SK-N-SH (cell line): ENCODE measurements at regions not wholly inside any gene's neighbourhood (a gene's known extent, or its start where the extent isn't known, plus 50 kb on each side); places are given as distances from the start of the nearest gene placed in this dataset.

Experiments used
- CTCF ChIA-PET: fragments of 300-600, 350-600 bp; formaldehyde crosslinking; extraction: SDS; loops from one replicate; lab custom pipeline; 2021; lab: Yijun Ruan, JAX
- POLR2A ChIA-PET: fragments of 350-600 bp; sonication (Branson Sonifier 250); formaldehyde crosslinking; extraction: SDS; loops from one replicate; lab custom pipeline; 2020; ENCODE audit warnings: antibody characterized with exemption, inconsistent platforms; lab: Yijun Ruan, JAX
- DNase-seq: peaks from one replicate; pipeline ENCODE4 v3.0.0; 2012
- H2AFZ ChIP-seq: fragments of 200-600 bp; sonication (generic); 2 replicates; pipeline ENCODE4 v1.8.1; 2016; ENCODE audit warnings: antibody characterized with exemption, mild to moderate bottlenecking, low read depth
- H3F3A ChIP-seq: fragments of 200-600 bp; sonication (generic); replicated peaks from 2 replicates; pipeline ENCODE3; 2016; ENCODE audit warnings: antibody characterized with exemption, mild to moderate bottlenecking; ENCODE audit not compliant: insufficient read depth
- H3K27ac ChIP-seq, 2 experiments: fragments of 200-500 bp in 1 of 2; fragments of 200-600 bp in 1 of 2; sonication (Bioruptor generic) in 1 of 2; sonication (generic), shearing (Covaris generic) in 1 of 2; 2 replicates each; pipeline versions ENCODE4 v1.5.1 to v1.6.1; 2014 to 2016; ENCODE audit warnings: low read depth in 2 of 2, inconsistent platforms in 1 of 2, low read length in 1 of 2, mild to moderate bottlenecking in 1 of 2, mixed read lengths in 1 of 2
- H3K27me3 ChIP-seq: fragments of 200-600 bp; sonication (generic), shearing (Covaris generic); 2 replicates; pipeline ENCODE4 v1.6.1; 2016; ENCODE audit warnings: mixed run types; ENCODE audit not compliant: insufficient read depth
- H3K36me3 ChIP-seq, 2 experiments: fragments of 200-500 bp in 1 of 2; fragments of 200-600 bp in 1 of 2; sonication (Bioruptor generic) in 1 of 2; sonication (generic) in 1 of 2; replicated peaks in 1 of 2; 2 replicates each; pipeline versions ENCODE3 to v1.5.1; 2014 to 2016; ENCODE audit warnings: low read length in 1 of 2, mild to moderate bottlenecking in 1 of 2; ENCODE audit not compliant: insufficient read depth in 2 of 2, control insufficient read depth in 1 of 2
- H3K4me1 ChIP-seq, 2 experiments: fragments of 200-500 bp in 1 of 2; fragments of 200-600 bp in 1 of 2; sonication (Bioruptor generic) in 1 of 2; sonication (generic), shearing (Covaris generic) in 1 of 2; 2 replicates each; pipeline versions ENCODE4 v1.5.1 to v1.6.1; 2014 to 2016; ENCODE audit warnings: low read depth in 1 of 2, low read length in 1 of 2, mixed run types in 1 of 2; ENCODE audit not compliant: insufficient read depth in 2 of 2, control insufficient read depth in 1 of 2
- H3K4me2 ChIP-seq: fragments of 200-600 bp; sonication (generic), shearing (Covaris generic); 2 replicates; pipeline ENCODE4 v1.6.1; 2017; ENCODE audit warnings: mixed run types
- H3K4me3 ChIP-seq, 2 experiments: fragments of 200-500 bp in 1 of 2; fragments of 200-600 bp in 1 of 2; sonication (Bioruptor generic) in 1 of 2; sonication (generic), shearing (Covaris generic) in 1 of 2; 2 replicates each; pipeline versions ENCODE4 v1.5.1 to v1.8.1; 2014 to 2016; ENCODE audit warnings: low read depth in 2 of 2, inconsistent platforms in 1 of 2, low read length in 1 of 2, mild to moderate bottlenecking in 1 of 2, mixed read lengths in 1 of 2, moderate library complexity in 1 of 2
- H3K79me2 ChIP-seq: fragments of 200-600 bp; sonication (generic); 2 replicates; pipeline ENCODE4 v1.8.1; 2017; ENCODE audit warnings: mild to moderate bottlenecking; ENCODE audit not compliant: insufficient read depth
- H3K9ac ChIP-seq: fragments of 200-600 bp; sonication (generic); 2 replicates; pipeline ENCODE4 v1.6.1; 2017; ENCODE audit warnings: mixed run types
- H3K9me2 ChIP-seq: fragments of 200-600 bp; sonication (generic); 2 replicates; pipeline ENCODE4 v1.6.1; 2017; ENCODE audit warnings: mixed run types
- H3K9me3 ChIP-seq: fragments of 200-600 bp; sonication (generic); 2 replicates; pipeline ENCODE4 v1.6.1; 2017; ENCODE audit warnings: mixed run types, mild to moderate bottlenecking, moderate library complexity
- H4K20me1 ChIP-seq: fragments of 200-600 bp; sonication (generic); 2 replicates; pipeline ENCODE4 v1.6.1; 2017; ENCODE audit warnings: mild to moderate bottlenecking, mixed run types; ENCODE audit not compliant: insufficient read depth
- ELF1 ChIP-seq: IDR thresholded peaks from 2 replicates; pipeline ENCODE4 v1.4.0; 2012
- EP300 ChIP-seq, 2 experiments: IDR thresholded peaks; 2 replicates each; pipeline versions ENCODE4 v1.4.0 to v1.6.1; 2012; ENCODE audit warnings: borderline replicate concordance in 1 of 2, low read depth in 1 of 2, low read length in 1 of 2
- EZH2phosphoT487 ChIP-seq: fragments of 200-600 bp; sonication (generic); IDR thresholded peaks from 2 replicates; pipeline ENCODE4 v1.6.1; 2017; ENCODE audit warnings: low read depth, mixed run types, mild to moderate bottlenecking, antibody characterized with exemption, moderate library complexity, borderline replicate concordance
- FOXJ3 ChIP-seq: sonication (generic); formaldehyde crosslinking; IDR thresholded peaks from 2 replicates; pipeline ENCODE4 v1.5.1; 2020; ENCODE audit warnings: mild to moderate bottlenecking, missing genetic modification reagents
- GABPA ChIP-seq: IDR thresholded peaks from 2 replicates; pipeline ENCODE4 v1.4.0; 2012; ENCODE audit warnings: low read depth, mild to moderate bottlenecking
- IRF3 ChIP-seq: fragments of 150-350 bp; IDR thresholded peaks from 2 replicates; pipeline ENCODE4 v1.6.1; 2016; ENCODE audit warnings: mild to moderate bottlenecking, low read depth, low read length
- MEF2A ChIP-seq: IDR thresholded peaks from 2 replicates; pipeline ENCODE4 v1.4.0; 2012; ENCODE audit warnings: low read depth, borderline replicate concordance
- NFIC ChIP-seq: IDR thresholded peaks from 2 replicates; pipeline ENCODE4 v1.4.0; 2012; ENCODE audit warnings: borderline replicate concordance
- NRF1 ChIP-seq: IDR thresholded peaks from 2 replicates; pipeline ENCODE4 v1.6.1; 2012; ENCODE audit warnings: low read depth, mild to moderate bottlenecking, low read length
- RAD21 ChIP-seq: IDR thresholded peaks from 2 replicates; pipeline ENCODE4 v1.6.1; 2012; ENCODE audit warnings: mild to moderate bottlenecking, low read length
- RCOR1 ChIP-seq: fragments of 150-350 bp; IDR thresholded peaks from 2 replicates; pipeline ENCODE4 v1.6.1; 2017; ENCODE audit warnings: antibody characterized with exemption, low read length
- RXRA ChIP-seq: IDR thresholded peaks from 2 replicates; pipeline ENCODE4 v1.4.0; 2012; ENCODE audit warnings: low read depth, mild to moderate bottlenecking, borderline replicate concordance
- SIN3A ChIP-seq: IDR thresholded peaks from 2 replicates; pipeline ENCODE4 v1.6.1; 2012; ENCODE audit warnings: low read depth, mild to moderate bottlenecking, low read length, moderate library complexity, borderline replicate concordance
- SMC3 ChIP-seq: IDR thresholded peaks from 2 replicates; pipeline ENCODE4 v1.6.1; 2012; ENCODE audit warnings: low read depth, low read length, improper control_type of control experiment
- TCF12 ChIP-seq: IDR thresholded peaks from 2 replicates; pipeline ENCODE4 v1.4.0; 2012
- TEAD4 ChIP-seq: IDR thresholded peaks from 2 replicates; pipeline ENCODE4 v1.4.0; 2012; ENCODE audit warnings: mild to moderate bottlenecking, borderline replicate concordance; ENCODE audit not compliant: insufficient read depth
- YY1 ChIP-seq: IDR thresholded peaks from 2 replicates; pipeline ENCODE4 v1.4.0; 2012; ENCODE audit warnings: low read depth, mild to moderate bottlenecking
- WGBS: methylation state at CpG from one replicate; pipeline ENCODE4 v1.1.6; 2017; ENCODE audit warnings: low lambda C conversion rate; 5-methylcytosine and 5-hydroxymethylcytosine counted together
- TF ChIP-seq, protein P1 (sequence below): IDR thresholded peaks from 2 replicates; pipeline ENCODE4 v1.4.0; 2012; ENCODE audit warnings: low read depth, borderline replicate concordance

DNA sequence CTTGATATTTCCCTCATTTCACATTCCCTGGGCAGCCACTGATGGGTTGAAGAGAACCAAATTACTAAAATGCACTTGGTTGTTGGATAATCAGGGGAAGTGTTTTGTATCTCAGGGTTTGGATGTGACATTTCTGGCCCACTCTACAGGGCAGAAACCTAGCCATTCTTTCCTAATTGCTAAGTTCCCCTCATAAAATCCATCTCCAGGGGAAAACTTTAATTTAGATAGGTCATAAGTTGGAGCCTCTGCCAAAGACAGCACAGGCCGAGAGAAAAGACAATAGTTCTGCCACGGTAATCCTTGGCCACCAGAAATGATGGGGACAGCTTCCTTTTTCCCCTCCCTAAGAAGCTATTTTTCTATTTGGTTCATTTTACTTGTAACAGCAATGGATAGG lies 192.7 kb upstream of the C1QTNF7 start:
- Histone ChIP-seq H4K20me1 (no peaks in the 10 kb centered on the region), H3K4me3 (no peak overlapping the region), H3K79me2 (no peaks in the 10 kb centered on the region), H3K9me2 (no peaks in the 10 kb centered on the region), H3K4me1 (peaks cover 16 to 38% of the 10 kb centered on the region in 2 experiments), H3F3A (peaks cover 10% of the 10 kb centered on the region), H3K9ac (no peak overlapping the region), H2AFZ (no peak overlapping the region), H3K27me3 (no peaks in the 10 kb centered on the region), H3K27ac (peak overlapping the region; percentile 16 to 46; a peak in 2 of 4 replicates), H3K36me3 (no peaks in the 10 kb centered on the region), H3K9me3 (no peaks in the 10 kb centered on the region), H3K4me2 (no peak overlapping the region)
- CTCF ChIA-PET = interaction anchor here (4.6 to 5.7 kb wide), 2 partner anchors 161 to 222 kb away, joined by 34 to 61 read pairs; no protein-coding TSS in a partner anchor
- DNase-seq = no peak
- POLR2A ChIA-PET = no interaction called here
- TF ChIP-seq NFIC (no peak), TCF12 (no peak), YY1 (no peak), IRF3 (no peak), EZH2phosphoT487 (no peak), GABPA (no peak), RCOR1 (no peak), NRF1 (no peak), SIN3A (no peak), RXRA (no peak), EP300 (IDR thresholded peaks at IDR 0.05; ENCODE audit: borderline replicate concordance in 1 of 2, low read depth in 1 of 2, low read length in 1 of 2) (no peak), ELF1 (no peak), MEF2A (no peak)
- TF ChIP-seq, protein P1, sequence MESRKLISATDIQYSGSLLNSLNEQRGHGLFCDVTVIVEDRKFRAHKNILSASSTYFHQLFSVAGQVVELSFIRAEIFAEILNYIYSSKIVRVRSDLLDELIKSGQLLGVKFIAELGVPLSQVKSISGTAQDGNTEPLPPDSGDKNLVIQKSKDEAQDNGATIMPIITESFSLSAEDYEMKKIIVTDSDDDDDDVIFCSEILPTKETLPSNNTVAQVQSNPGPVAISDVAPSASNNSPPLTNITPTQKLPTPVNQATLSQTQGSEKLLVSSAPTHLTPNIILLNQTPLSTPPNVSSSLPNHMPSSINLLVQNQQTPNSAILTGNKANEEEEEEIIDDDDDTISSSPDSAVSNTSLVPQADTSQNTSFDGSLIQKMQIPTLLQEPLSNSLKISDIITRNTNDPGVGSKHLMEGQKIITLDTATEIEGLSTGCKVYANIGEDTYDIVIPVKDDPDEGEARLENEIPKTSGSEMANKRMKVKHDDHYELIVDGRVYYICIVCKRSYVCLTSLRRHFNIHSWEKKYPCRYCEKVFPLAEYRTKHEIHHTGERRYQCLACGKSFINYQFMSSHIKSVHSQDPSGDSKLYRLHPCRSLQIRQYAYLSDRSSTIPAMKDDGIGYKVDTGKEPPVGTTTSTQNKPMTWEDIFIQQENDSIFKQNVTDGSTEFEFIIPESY = no peak
- WGBS = 71% methylated on average over 2 of the region's 2 CpGs

GRCh38 chr4:15237648-15238230 lies 190.1 kb upstream of the C1QTNF7 start:
- no peaks in the 10 kb centered on the region for H3K9me3 ChIP-seq
- H3K27me3 ChIP-seq = no peaks in the 10 kb centered on the region
- H3K9ac ChIP-seq = no peak overlapping the region
- H3F3A ChIP-seq = peaks cover 10% of the 10 kb centered on the region
- H3K4me1 ChIP-seq = peaks cover 5 to 33% of the 10 kb centered on the region in 2 experiments
- H2AFZ ChIP-seq = no peak overlapping the region
- no peaks in the 10 kb centered on the region for H3K79me2 ChIP-seq
- POLR2A ChIA-PET = no interaction called here
- CTCF ChIA-PET = interaction anchor here (0.6 to 5.7 kb wide), 10 partner anchors 17 to 1583 kb away, joined by 3 to 61 read pairs (median 4); no protein-coding TSS in a partner anchor
- no peaks in the 10 kb centered on the region for H4K20me1 ChIP-seq
- DNase-seq = no peak
- WGBS = 56% methylated on average over 3 of the region's 3 CpGs
- H3K36me3 ChIP-seq = no peaks in the 10 kb centered on the region
- H3K4me2 ChIP-seq = no peak overlapping the region
- TF ChIP-seq SMC3 (no peak), RAD21 (no peak), GABPA (no peak), TEAD4 (no peak), TCF12 (no peak), IRF3 (no peak), ELF1 (no peak), FOXJ3 (no peak), EP300 (IDR thresholded peaks at IDR 0.05; ENCODE audit: borderline replicate concordance in 1 of 2, low read depth in 1 of 2, low read length in 1 of 2) (no peak)
- TF ChIP-seq, protein P1 = no peak
- H3K4me3 ChIP-seq = no peak overlapping the region
- no peak overlapping the region for H3K27ac ChIP-seq
- no peaks in the 10 kb centered on the region for H3K9me2 ChIP-seq
